ENCODE measurements at regions not wholly inside any gene's neighbourhood (a gene's known extent, or its start where the extent isn't known, plus 50 kb on each side); places are given as distances from the start of the nearest gene placed in this dataset.

GRCh38 chr2:160630801-160631590, 137.4 kb upstream of the RBMS1 start:
- ATAC-seq (no peak), DNase-seq (ENCODE audit: low spot score) (no peak)

- ATAC-seq, result no peak
- no peak for DNase-seq (ENCODE audit: low spot score)
These were observed 138.7 kb upstream of the RBMS1 start for GRCh38 chr2:160632084-160632975.

- DNase-seq (ENCODE audit: low spot score), result no peak
- no peak for ATAC-seq
These were observed 140.8 kb upstream of the RBMS1 start for GRCh38 chr2:160634436-160634835.

GRCh38 chr2:160635488-160635887, 141.9 kb upstream of the RBMS1 start:
- ATAC-seq (no peak), DNase-seq (ENCODE audit: low spot score) (no peak)

GRCh38 chr2:160639472-160639871, 145.9 kb upstream of the RBMS1 start:
- DNase-seq (ENCODE audit: low spot score) (no peak), ATAC-seq (no peak)

GRCh38 chr2:160646684-160647444, 153.3 kb upstream of the RBMS1 start:
- DNase-seq (ENCODE audit: low spot score) (no peak), ATAC-seq (peak; percentile 34)

- DNase-seq (ENCODE audit: low spot score), result no peak
- no peak for ATAC-seq
These were observed 154.5 kb upstream of the RBMS1 start for GRCh38 chr2:160647967-160648685.

- no peak for DNase-seq (ENCODE audit: low spot score)
- ATAC-seq, result no peak
These were observed 156.1 kb upstream of the RBMS1 start for GRCh38 chr2:160649698-160650097.

- DNase-seq (ENCODE audit: low spot score) (no peak), ATAC-seq (no peak)
These were observed 156.8 kb upstream of the RBMS1 start for GRCh38 chr2:160650196-160651118.

- DNase-seq (ENCODE audit: low spot score) (no peak), ATAC-seq (no peak)
These were observed 158.0 kb upstream of the RBMS1 start for GRCh38 chr2:160651416-160652200.

- DNase-seq (ENCODE audit: low spot score) (no peak), ATAC-seq (peak; percentile 23)
These were observed 158.6 kb upstream of the RBMS1 start for GRCh38 chr2:160652236-160652635.

GRCh38 chr2:160657196-160657595, 163.6 kb upstream of the RBMS1 start:
- DNase-seq (ENCODE audit: low spot score) (no peak), ATAC-seq (no peak)

- no peak for DNase-seq (ENCODE audit: low spot score)
- no peak for ATAC-seq
These were observed 165.2 kb upstream of the RBMS1 start for GRCh38 chr2:160658851-160659250.

- no peak for ATAC-seq
- DNase-seq (ENCODE audit: low spot score), result no peak
These were observed 167.1 kb upstream of the RBMS1 start for GRCh38 chr2:160660741-160661140.

GRCh38 chr2:160664603-160665140, 171.1 kb upstream of the RBMS1 start:
- DNase-seq (ENCODE audit: low spot score) (no peak), ATAC-seq (no peak)

- peak; percentile 55 for ATAC-seq
These were observed 172.8 kb upstream of the RBMS1 start for GRCh38 chr2:160666154-160667060.

GRCh38 chr2:160667811-160668210, 174.2 kb upstream of the RBMS1 start:
- DNase-seq (ENCODE audit: low spot score) (no peak), ATAC-seq (no peak)

More at GRCh38 chr2:160666154-160667060, 172.8 kb upstream of the RBMS1 start:
- no peak for DNase-seq (ENCODE audit: low spot score)
